ENCODE measurements at regions not wholly inside any gene's neighbourhood (a gene's known extent, or its start where the extent isn't known, plus 50 kb on each side); places are given as distances from the start of the nearest gene placed in this dataset.

GRCh38 chr10:64659311-64659710 lies 1138.1 kb downstream of the REEP3 start:
- H4K20me1 ChIP-seq (ENCODE audit: low read depth, low read length): no peaks in the 10 kb centered on the region
- H3K27ac ChIP-seq (ENCODE audit: low read depth, low read length): no peak overlapping the region
- no peak overlapping the region for H3K9ac ChIP-seq (ENCODE audit: low read length)
- no peaks in the 10 kb centered on the region for H3K36me3 ChIP-seq (ENCODE audit: low read length)
- no peak overlapping the region for H3K4me3 ChIP-seq (ENCODE audit: insufficient read depth, low read length, poor library complexity, severe bottlenecking)
- H3F3A ChIP-seq (ENCODE audit: insufficient read depth): no peaks in the 10 kb centered on the region
- TF ChIP-seq EZH2phosphoT487 (conservative IDR thresholded peaks at IDR 0.05; ENCODE audit: low read length) (no peak), CTCF (IDR thresholded peaks at IDR 0.05; ENCODE audit: insufficient read depth, low read length, poor library complexity, severe bottlenecking) (no peak)
- no peak overlapping the region for H2AFZ ChIP-seq (ENCODE audit: low read depth, low read length, severe bottlenecking)
- H3K9me3 ChIP-seq (ENCODE audit: insufficient read depth, low read length): no peaks in the 10 kb centered on the region
- no peaks in the 10 kb centered on the region for H3K27me3 ChIP-seq (ENCODE audit: low read length)
- no peak overlapping the region for H3K4me2 ChIP-seq (ENCODE audit: low read depth, low read length, poor library complexity, severe bottlenecking)
- H3K79me2 ChIP-seq (ENCODE audit: insufficient read depth, low read length): no peaks in the 10 kb centered on the region
- no peaks in the 10 kb centered on the region for H3K9me2 ChIP-seq (replicated peaks; ENCODE audit: insufficient read depth, low read length)

- TF ChIP-seq CTCF (IDR thresholded peaks at IDR 0.05; ENCODE audit: insufficient read depth, low read length, poor library complexity, severe bottlenecking): no peak
- TF ChIP-seq EZH2phosphoT487 (conservative IDR thresholded peaks at IDR 0.05; ENCODE audit: low read length): no peak
- Histone ChIP-seq H3F3A (ENCODE audit: insufficient read depth) (no peaks in the 10 kb centered on the region), H4K20me1 (ENCODE audit: low read depth, low read length) (no peaks in the 10 kb centered on the region), H3K9me3 (ENCODE audit: insufficient read depth, low read length) (no peaks in the 10 kb centered on the region), H3K4me2 (ENCODE audit: low read depth, low read length, poor library complexity, severe bottlenecking) (no peak overlapping the region), H3K79me2 (ENCODE audit: insufficient read depth, low read length) (no peaks in the 10 kb centered on the region), H3K4me3 (ENCODE audit: insufficient read depth, low read length, poor library complexity, severe bottlenecking) (no peak overlapping the region), H3K27me3 (ENCODE audit: low read length) (no peaks in the 10 kb centered on the region), H2AFZ (ENCODE audit: low read depth, low read length, severe bottlenecking) (no peak overlapping the region), H3K9ac (ENCODE audit: low read length) (no peak overlapping the region), H3K36me3 (ENCODE audit: low read length) (no peaks in the 10 kb centered on the region), H3K9me2 (replicated peaks; ENCODE audit: insufficient read depth, low read length) (no peaks in the 10 kb centered on the region), H3K27ac (ENCODE audit: low read depth, low read length) (no peak overlapping the region)
Measured at GRCh38 chr10:64682043-64682442, 1160.8 kb downstream of the REEP3 start.

GRCh38 chr10:64690194-64690593 lies 1169.0 kb downstream of the REEP3 start:
- no peak overlapping the region for H3K27ac ChIP-seq (ENCODE audit: low read depth, low read length)
- no peaks in the 10 kb centered on the region for H3K9me2 ChIP-seq (replicated peaks; ENCODE audit: insufficient read depth, low read length)
- no peaks in the 10 kb centered on the region for H4K20me1 ChIP-seq (ENCODE audit: low read depth, low read length)
- no peaks in the 10 kb centered on the region for H3K79me2 ChIP-seq (ENCODE audit: insufficient read depth, low read length)
- H3K27me3 ChIP-seq (ENCODE audit: low read length): no peaks in the 10 kb centered on the region
- no peaks in the 10 kb centered on the region for H3K9me3 ChIP-seq (ENCODE audit: insufficient read depth, low read length)
- H3K4me2 ChIP-seq (ENCODE audit: low read depth, low read length, poor library complexity, severe bottlenecking): no peak overlapping the region
- no peak overlapping the region for H2AFZ ChIP-seq (ENCODE audit: low read depth, low read length, severe bottlenecking)
- no peak overlapping the region for H3K9ac ChIP-seq (ENCODE audit: low read length)
- H3K36me3 ChIP-seq (ENCODE audit: low read length): no peaks in the 10 kb centered on the region
- no peaks in the 10 kb centered on the region for H3F3A ChIP-seq (ENCODE audit: insufficient read depth)
- H3K4me3 ChIP-seq (ENCODE audit: insufficient read depth, low read length, poor library complexity, severe bottlenecking): no peak overlapping the region
- no peak for TF ChIP-seq CTCF (IDR thresholded peaks at IDR 0.05; ENCODE audit: insufficient read depth, low read length, poor library complexity, severe bottlenecking)
- TF ChIP-seq EZH2phosphoT487 (conservative IDR thresholded peaks at IDR 0.05; ENCODE audit: low read length): no peak
